ENCODE measurements at regions not wholly inside any gene's neighbourhood (a gene's known extent, or its start where the extent isn't known, plus 50 kb on each side); places are given as distances from the start of the nearest gene placed in this dataset.
"Not testable (repeated sequence)": the region's sequence is repeated elsewhere in the genome, so short reads cannot be mapped to it uniquely, and the experiment has no call there.

DNA sequence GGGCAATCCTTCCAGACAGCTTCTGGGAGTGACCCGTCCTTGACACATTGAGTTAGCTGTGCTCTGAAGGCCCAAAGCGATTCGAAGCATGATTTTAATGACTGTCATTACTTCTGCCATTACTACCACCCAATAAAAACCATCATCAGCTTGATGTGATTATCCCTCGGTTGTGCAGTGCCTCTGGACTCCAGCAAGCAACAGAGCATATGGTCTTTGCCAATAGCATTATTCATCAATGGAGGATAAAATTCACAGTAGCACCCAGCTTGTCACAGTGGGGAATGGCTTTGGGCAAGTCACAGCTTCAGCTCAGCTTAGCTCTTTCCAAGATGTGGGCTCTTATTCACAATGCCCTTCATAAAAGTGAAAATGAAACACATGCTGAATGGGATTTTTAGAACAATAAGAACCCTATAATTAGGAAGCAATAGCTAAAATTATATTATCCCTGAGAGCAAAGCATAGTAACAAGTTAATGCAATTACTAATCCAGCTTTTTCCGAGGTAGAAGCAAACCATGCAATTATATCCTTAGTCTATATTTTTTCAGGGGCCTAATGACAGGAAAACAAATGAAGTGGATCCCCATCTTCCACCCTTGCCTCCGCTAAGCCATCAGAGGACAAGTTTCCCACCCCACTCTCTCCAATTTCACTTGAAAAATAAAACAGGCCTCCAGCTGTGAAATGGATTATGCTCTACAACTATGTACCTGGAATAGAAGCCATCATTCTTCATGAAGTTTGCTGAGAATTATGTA is 163.0 kb upstream of the EEA1 start:
- H3K9me3 ChIP-seq (ENCODE audit: severe bottlenecking): no peaks in the 10 kb centered on the region
- H3K27ac ChIP-seq (ENCODE audit: poor library complexity, severe bottlenecking): peak overlapping the region; percentile 89
- H3K27me3 ChIP-seq (ENCODE audit: insufficient read depth, poor library complexity, severe bottlenecking): no peaks in the 10 kb centered on the region
- H3K36me3 ChIP-seq (ENCODE audit: low read depth): no peaks in the 10 kb centered on the region
- ATAC-seq (ENCODE audit: low read depth) (no peak), DNase-seq (ENCODE audit: low spot score) (no peak)
- peaks cover 38% of the 10 kb centered on the region for H3K4me1 ChIP-seq (ENCODE audit: insufficient read depth, poor library complexity, severe bottlenecking)
- TF ChIP-seq, protein P1, sequence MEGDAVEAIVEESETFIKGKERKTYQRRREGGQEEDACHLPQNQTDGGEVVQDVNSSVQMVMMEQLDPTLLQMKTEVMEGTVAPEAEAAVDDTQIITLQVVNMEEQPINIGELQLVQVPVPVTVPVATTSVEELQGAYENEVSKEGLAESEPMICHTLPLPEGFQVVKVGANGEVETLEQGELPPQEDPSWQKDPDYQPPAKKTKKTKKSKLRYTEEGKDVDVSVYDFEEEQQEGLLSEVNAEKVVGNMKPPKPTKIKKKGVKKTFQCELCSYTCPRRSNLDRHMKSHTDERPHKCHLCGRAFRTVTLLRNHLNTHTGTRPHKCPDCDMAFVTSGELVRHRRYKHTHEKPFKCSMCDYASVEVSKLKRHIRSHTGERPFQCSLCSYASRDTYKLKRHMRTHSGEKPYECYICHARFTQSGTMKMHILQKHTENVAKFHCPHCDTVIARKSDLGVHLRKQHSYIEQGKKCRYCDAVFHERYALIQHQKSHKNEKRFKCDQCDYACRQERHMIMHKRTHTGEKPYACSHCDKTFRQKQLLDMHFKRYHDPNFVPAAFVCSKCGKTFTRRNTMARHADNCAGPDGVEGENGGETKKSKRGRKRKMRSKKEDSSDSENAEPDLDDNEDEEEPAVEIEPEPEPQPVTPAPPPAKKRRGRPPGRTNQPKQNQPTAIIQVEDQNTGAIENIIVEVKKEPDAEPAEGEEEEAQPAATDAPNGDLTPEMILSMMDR (IDR thresholded peaks at IDR 0.05; ENCODE audit: poor library complexity, severe bottlenecking): no peak
- H3K4me3 ChIP-seq (ENCODE audit: severe bottlenecking): no peak overlapping the region

DNA sequence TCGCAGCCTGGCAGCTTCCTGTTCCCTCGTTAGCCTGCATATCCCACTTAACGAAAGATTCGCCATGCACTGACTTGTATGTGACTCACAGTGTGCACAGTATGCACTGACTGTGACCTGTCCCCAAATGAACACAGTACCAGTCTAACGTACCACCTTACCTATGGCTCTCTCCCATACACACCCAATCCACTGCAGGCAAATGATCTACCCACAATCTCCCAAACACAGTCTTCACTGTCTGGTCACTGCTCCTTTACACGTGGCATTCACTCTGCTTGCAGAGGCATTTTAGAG is 163.5 kb upstream of the EEA1 start:
- peak overlapping the region; percentile 89 for H3K27ac ChIP-seq (ENCODE audit: poor library complexity, severe bottlenecking)
- no peaks in the 10 kb centered on the region for H3K27me3 ChIP-seq (ENCODE audit: insufficient read depth, poor library complexity, severe bottlenecking)
- no peak overlapping the region for H3K4me3 ChIP-seq (ENCODE audit: severe bottlenecking)
- ATAC-seq (ENCODE audit: low read depth) (peak; percentile 16; the same call in 1 of the 3 replicates), DNase-seq (ENCODE audit: low spot score) (no peak)
- H3K9me3 ChIP-seq (ENCODE audit: severe bottlenecking): no peaks in the 10 kb centered on the region
- TF ChIP-seq, protein P1 (IDR thresholded peaks at IDR 0.05; ENCODE audit: poor library complexity, severe bottlenecking): no peak
- no peaks in the 10 kb centered on the region for H3K36me3 ChIP-seq (ENCODE audit: low read depth)
- H3K4me1 ChIP-seq (ENCODE audit: insufficient read depth, poor library complexity, severe bottlenecking): peaks cover 33% of the 10 kb centered on the region

DNA sequence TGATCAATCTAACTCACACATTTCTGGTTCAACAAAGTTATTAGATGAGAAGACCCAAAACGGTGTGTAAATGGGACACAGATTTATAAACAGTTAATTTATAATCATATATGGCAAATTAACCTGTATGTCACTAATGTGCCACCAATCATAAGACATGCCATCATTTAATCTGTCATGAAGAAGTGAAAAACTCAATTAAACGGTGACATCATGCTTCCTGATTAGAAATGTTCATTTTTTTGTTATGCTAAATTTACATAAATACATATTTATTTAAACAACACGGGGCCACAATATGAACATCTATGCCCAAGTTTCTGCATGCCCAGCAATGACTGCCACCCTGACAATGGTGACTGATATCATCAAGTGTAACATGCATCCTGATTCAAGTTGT is 164.1 kb upstream of the EEA1 start:
- Histone ChIP-seq H3K36me3 (ENCODE audit: low read depth) (no peaks in the 10 kb centered on the region), H3K4me1 (ENCODE audit: insufficient read depth, poor library complexity, severe bottlenecking) (peaks cover 28% of the 10 kb centered on the region), H3K9me3 (ENCODE audit: severe bottlenecking) (no peaks in the 10 kb centered on the region), H3K4me3 (ENCODE audit: severe bottlenecking) (no peak overlapping the region), H3K27me3 (ENCODE audit: insufficient read depth, poor library complexity, severe bottlenecking) (no peaks in the 10 kb centered on the region), H3K27ac (ENCODE audit: poor library complexity, severe bottlenecking) (no peak overlapping the region)
- ATAC-seq (ENCODE audit: low read depth) (no peak), DNase-seq (ENCODE audit: low spot score) (no peak)
- TF ChIP-seq, protein P1 (IDR thresholded peaks at IDR 0.05; ENCODE audit: poor library complexity, severe bottlenecking): no peak

DNA sequence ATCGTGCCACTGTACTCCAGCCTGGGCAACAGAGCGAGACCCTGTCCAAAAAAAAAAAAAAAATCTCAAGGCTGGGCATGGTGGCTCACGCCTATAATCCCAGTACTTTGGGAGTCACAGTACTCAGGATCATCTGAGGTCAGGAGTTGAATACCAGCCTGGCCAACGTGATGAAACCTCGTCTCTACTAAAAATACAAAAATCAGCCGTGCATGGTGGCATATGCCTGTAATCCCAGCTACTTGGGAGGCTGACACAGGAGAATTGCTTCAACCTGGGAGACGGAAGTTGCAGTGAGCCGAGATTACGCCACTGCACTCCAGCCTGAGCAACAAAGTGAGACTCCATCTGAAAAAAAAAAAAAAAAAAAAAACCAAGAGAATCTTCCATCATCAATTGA is 165.1 kb upstream of the EEA1 start:
- DNase-seq (ENCODE audit: low spot score); ATAC-seq (ENCODE audit: low read depth); H3K27ac ChIP-seq (ENCODE audit: poor library complexity, severe bottlenecking); H3K4me3 ChIP-seq (ENCODE audit: severe bottlenecking); H3K27me3 ChIP-seq (ENCODE audit: insufficient read depth, poor library complexity, severe bottlenecking); H3K9me3 ChIP-seq (ENCODE audit: severe bottlenecking); H3K36me3 ChIP-seq (ENCODE audit: low read depth): not testable (repeated sequence)
- H3K4me1 ChIP-seq (ENCODE audit: insufficient read depth, poor library complexity, severe bottlenecking): peaks cover 27% of the 10 kb centered on the region

DNA sequence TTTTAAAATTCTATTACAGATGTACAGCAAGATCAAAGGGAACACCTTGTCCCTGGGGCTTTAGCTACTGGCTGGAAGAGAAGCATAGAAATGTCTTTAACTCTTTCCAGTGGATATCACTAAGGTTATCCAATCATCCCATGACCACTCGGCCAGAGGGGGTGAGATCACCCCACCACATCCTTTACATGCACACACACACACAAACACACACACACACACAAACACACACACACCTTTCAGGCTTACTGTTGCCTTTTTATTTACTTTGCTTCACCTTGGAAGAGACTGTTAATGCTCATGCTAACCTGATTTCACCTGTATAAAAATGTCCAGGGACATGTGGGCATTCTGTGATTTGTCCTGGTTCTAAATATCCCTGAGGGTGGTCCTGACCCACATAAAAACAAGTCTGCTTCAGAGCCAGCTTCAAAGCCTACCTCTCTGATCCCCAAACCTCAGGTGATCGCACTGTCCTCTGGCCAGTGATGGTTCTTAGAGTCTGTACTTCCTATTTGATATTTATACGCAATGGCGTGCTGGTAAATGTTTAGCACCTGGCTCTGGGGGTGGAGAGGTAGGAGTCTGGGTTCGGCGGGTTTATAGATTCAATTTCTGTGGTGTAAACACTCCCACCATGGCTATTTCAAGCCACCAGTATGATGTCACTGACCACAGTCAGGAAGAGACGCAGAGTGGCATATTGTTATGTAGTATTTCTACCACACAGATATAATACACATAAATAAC is 166.1 kb upstream of the EEA1 start:
- Histone ChIP-seq H3K4me1 (ENCODE audit: insufficient read depth, poor library complexity, severe bottlenecking) (peaks cover 19% of the 10 kb centered on the region), H3K4me3 (ENCODE audit: severe bottlenecking) (no peak overlapping the region), H3K9me3 (ENCODE audit: severe bottlenecking) (no peaks in the 10 kb centered on the region), H3K36me3 (ENCODE audit: low read depth) (no peaks in the 10 kb centered on the region), H3K27me3 (ENCODE audit: insufficient read depth, poor library complexity, severe bottlenecking) (no peaks in the 10 kb centered on the region), H3K27ac (ENCODE audit: poor library complexity, severe bottlenecking) (no peak overlapping the region)
- TF ChIP-seq, protein P1 (IDR thresholded peaks at IDR 0.05; ENCODE audit: poor library complexity, severe bottlenecking): no peak
- ATAC-seq (ENCODE audit: low read depth) (no peak), DNase-seq (ENCODE audit: low spot score) (no peak)
